ENCODE measurements at regions not wholly inside any gene's neighbourhood (a gene's known extent, or its start where the extent isn't known, plus 50 kb on each side); places are given as distances from the start of the nearest gene placed in this dataset.

DNA sequence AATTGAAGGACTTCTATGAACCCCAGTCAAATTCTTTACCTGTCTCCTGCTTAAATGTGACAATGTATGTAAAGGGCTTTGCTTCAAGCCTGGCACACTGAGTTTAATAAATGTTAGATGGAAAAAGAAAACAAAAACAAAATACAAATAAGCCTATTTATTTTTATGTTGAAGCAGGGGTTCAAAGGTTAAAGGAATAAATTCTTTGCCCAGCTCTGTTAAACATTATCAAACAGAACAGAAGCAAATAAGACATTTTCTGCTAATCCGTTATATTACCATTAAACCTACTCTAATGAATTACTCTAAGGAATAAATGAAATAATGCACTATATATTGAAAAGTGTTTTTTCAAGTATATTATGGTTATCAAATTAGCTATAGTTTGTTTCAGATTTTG is 182.5 kb upstream of the CEP162 start:
- CTCF ChIA-PET (ENCODE audit: low intra/inter-chr PET ratio): no interaction called here

DNA sequence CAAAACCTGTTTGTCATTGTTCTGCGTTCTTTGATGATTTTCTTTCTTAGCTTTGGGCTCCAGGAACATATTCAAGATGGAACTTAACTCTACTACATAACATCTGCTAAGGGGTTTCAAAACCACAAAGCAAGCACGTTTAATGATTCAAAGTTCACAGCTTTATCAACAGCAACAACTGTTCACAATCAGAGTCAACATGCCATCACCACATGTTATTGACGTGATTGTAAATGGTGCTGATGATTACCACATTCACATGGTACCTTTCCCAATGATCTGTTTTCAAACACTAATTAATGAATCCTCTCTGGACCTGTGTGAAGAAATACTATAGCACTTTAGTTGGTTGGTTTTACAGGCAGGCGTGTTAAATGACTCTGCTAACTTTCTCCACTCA is 180.6 kb upstream of the CEP162 start:
- no peaks in the 10 kb centered on the region for H3K36me3 ChIP-seq (ENCODE audit: control insufficient read depth, insufficient read depth, low read length)
- TF ChIP-seq, protein P1, sequence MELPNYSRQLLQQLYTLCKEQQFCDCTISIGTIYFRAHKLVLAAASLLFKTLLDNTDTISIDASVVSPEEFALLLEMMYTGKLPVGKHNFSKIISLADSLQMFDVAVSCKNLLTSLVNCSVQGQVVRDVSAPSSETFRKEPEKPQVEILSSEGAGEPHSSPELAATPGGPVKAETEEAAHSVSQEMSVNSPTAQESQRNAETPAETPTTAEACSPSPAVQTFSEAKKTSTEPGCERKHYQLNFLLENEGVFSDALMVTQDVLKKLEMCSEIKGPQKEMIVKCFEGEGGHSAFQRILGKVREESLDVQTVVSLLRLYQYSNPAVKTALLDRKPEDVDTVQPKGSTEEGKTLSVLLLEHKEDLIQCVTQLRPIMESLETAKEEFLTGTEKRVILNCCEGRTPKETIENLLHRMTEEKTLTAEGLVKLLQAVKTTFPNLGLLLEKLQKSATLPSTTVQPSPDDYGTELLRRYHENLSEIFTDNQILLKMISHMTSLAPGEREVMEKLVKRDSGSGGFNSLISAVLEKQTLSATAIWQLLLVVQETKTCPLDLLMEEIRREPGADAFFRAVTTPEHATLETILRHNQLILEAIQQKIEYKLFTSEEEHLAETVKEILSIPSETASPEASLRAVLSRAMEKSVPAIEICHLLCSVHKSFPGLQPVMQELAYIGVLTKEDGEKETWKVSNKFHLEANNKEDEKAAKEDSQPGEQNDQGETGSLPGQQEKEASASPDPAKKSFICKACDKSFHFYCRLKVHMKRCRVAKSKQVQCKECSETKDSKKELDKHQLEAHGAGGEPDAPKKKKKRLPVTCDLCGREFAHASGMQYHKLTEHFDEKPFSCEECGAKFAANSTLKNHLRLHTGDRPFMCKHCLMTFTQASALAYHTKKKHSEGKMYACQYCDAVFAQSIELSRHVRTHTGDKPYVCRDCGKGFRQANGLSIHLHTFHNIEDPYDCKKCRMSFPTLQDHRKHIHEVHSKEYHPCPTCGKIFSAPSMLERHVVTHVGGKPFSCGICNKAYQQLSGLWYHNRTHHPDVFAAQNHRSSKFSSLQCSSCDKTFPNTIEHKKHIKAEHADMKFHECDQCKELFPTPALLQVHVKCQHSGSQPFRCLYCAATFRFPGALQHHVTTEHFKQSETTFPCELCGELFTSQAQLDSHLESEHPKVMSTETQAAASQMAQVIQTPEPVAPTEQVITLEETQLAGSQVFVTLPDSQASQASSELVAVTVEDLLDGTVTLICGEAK (IDR thresholded peaks at IDR 0.05): peak; percentile 74; the same call in 1 of the 2 replicates
- TF ChIP-seq, protein P1 (CRISPR knock-in tag; IDR thresholded peaks at IDR 0.05): 0 out of 2 replicates have a peak, but pooled peaks have one; percentile 16
- TF ChIP-seq LEF1 (IDR thresholded peaks at IDR 0.05): no peak
- no peaks in the 10 kb centered on the region; a peak in 1 of 5 replicates for H3K27me3 ChIP-seq (ENCODE audit: control insufficient read depth in 2 of 2, insufficient read depth in 2 of 2, low read length in 2 of 2)
- no peak overlapping the region for H3K4me2 ChIP-seq (ENCODE audit: insufficient read depth, low read length)
- CTCF ChIA-PET (ENCODE audit: low intra/inter-chr PET ratio): no interaction called here
- no peak overlapping the region for H3K4me3 ChIP-seq
- intact Hi-C loops (cut with micrococcal nuclease): no loop called here
- ATAC-seq (no peak), FAIRE-seq (no peak), DNase-seq (ENCODE audit: extremely low read depth in 1 of 4, low spot score in 3 of 4) (no peak)
- POLR2A ChIA-PET: no interaction called here
- H3K79me2 ChIP-seq (ENCODE audit: control insufficient read depth, insufficient read depth, low read length): no peaks in the 10 kb centered on the region
- H3K9ac ChIP-seq (ENCODE audit: insufficient read depth in 1 of 2, low read depth in 2 of 2, low read length in 2 of 2): no peak overlapping the region
- no peak overlapping the region for H2AFZ ChIP-seq (ENCODE audit: low read depth, low read length)
- H3K9me1 ChIP-seq (ENCODE audit: control insufficient read depth, insufficient read depth, low read length): no peaks in the 10 kb centered on the region
- H3K27ac ChIP-seq (ENCODE audit: extremely low read depth, low read depth, low read length): no peak overlapping the region
- BruUV-seq (replicated peaks): no TSS peak
- H3K9me3 ChIP-seq (replicated peaks; ENCODE audit: control insufficient read depth, insufficient read depth, low read depth, low read length): no peaks in the 10 kb centered on the region
- in situ Hi-C loops (cut with MboI): no loop called here
- no peaks in the 10 kb centered on the region; a peak in 1 of 5 replicates for H3K4me1 ChIP-seq (replicated peaks in 1 of 2; ENCODE audit: control insufficient read depth in 2 of 2, insufficient read depth in 2 of 2, low read length in 2 of 2)
- WGBS (ENCODE audit: insufficient coverage, low coverage, missing lambda C conversion rate): 0% methylated on average over 4 of the region's 4 CpGs
- no peaks in the 10 kb centered on the region for H4K20me1 ChIP-seq (replicated peaks; ENCODE audit: control insufficient read depth, insufficient read depth, low read length)

More for the DNA sequence above, 182.5 kb upstream of the CEP162 start:
- no peaks in the 10 kb centered on the region for H3K9me3 ChIP-seq (replicated peaks; ENCODE audit: control insufficient read depth, insufficient read depth, low read depth, low read length)
- no peaks in the 10 kb centered on the region for H3K9me1 ChIP-seq (ENCODE audit: control insufficient read depth, insufficient read depth, low read length)
- H3K79me2 ChIP-seq (ENCODE audit: control insufficient read depth, insufficient read depth, low read length): no peaks in the 10 kb centered on the region
- TF ChIP-seq, protein P2, sequence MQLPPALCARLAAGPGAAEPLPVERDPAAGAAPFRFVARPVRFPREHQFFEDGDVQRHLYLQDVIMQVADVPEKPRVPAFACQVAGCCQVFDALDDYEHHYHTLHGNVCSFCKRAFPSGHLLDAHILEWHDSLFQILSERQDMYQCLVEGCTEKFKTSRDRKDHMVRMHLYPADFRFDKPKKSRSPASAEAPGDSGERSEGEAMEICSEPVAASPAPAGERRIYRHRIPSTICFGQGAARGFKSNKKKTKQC (CRISPR knock-in tag; IDR thresholded peaks at IDR 0.05): no peak
- no peak for TF ChIP-seq PYGO2 (tag; IDR thresholded peaks at IDR 0.05)
- TF ChIP-seq ERF (CRISPR knock-in tag; IDR thresholded peaks at IDR 0.05): no peak
- TF ChIP-seq SNIP1 (IDR thresholded peaks at IDR 0.05; ENCODE audit: low read depth): no peak
- no peak overlapping the region for H3K4me3 ChIP-seq
- no peaks in the 10 kb centered on the region for H3K36me3 ChIP-seq (ENCODE audit: control insufficient read depth, insufficient read depth, low read length)
- H3K4me1 ChIP-seq (replicated peaks in 1 of 2; ENCODE audit: control insufficient read depth in 2 of 2, insufficient read depth in 2 of 2, low read length in 2 of 2): no peaks in the 10 kb centered on the region
- H4K20me1 ChIP-seq (replicated peaks; ENCODE audit: control insufficient read depth, insufficient read depth, low read length): no peaks in the 10 kb centered on the region
- H3K9ac ChIP-seq (ENCODE audit: insufficient read depth in 1 of 2, low read depth in 2 of 2, low read length in 2 of 2): no peak overlapping the region
- no peak for FAIRE-seq
- no peak overlapping the region for H3K27ac ChIP-seq (ENCODE audit: extremely low read depth, low read depth, low read length)
- no TSS peak for BruUV-seq (replicated peaks)
- ATAC-seq: no peak
- no peaks in the 10 kb centered on the region for H3K27me3 ChIP-seq (ENCODE audit: control insufficient read depth in 2 of 2, insufficient read depth in 2 of 2, low read length in 2 of 2)
- H2AFZ ChIP-seq (ENCODE audit: low read depth, low read length): no peak overlapping the region
- POLR2A ChIA-PET: no interaction called here
- in situ Hi-C loops (cut with MboI): no loop called here
- H3K4me2 ChIP-seq (ENCODE audit: insufficient read depth, low read length): no peak overlapping the region
- no peak for DNase-seq (ENCODE audit: extremely low read depth in 1 of 4, low spot score in 3 of 4)
- 4% methylated on average over 1 of the region's 1 CpG for WGBS (ENCODE audit: insufficient coverage, low coverage, missing lambda C conversion rate)
- intact Hi-C loops (cut with micrococcal nuclease): loop anchor here (10.0 kb wide), 1 partner anchor 525 kb away; no protein-coding TSS in a partner anchor

All from K562 (cell line).